Tibial artery (tissue), 4 donors: ENCODE measurements at regions not wholly inside any gene's neighbourhood (a gene's known extent, or its start where the extent isn't known, plus 50 kb on each side); places are given as distances from the start of the nearest gene placed in this dataset.

Experiments
- DNase-seq, 2 donors: peaks; one replicate each; pipeline ENCODE4 v3.0.0-alpha.2; 2019
- H3K27ac ChIP-seq, 2 donors: fragments of 200-600 bp; sonication (generic) in 1 of 2; 1 replicate in 1 of 2; 2 replicates in 1 of 2; pipeline ENCODE4 v1.5.1; 2018 to 2019; ENCODE audit warnings: mild to moderate bottlenecking in 1 of 2
- H3K27me3 ChIP-seq, 2 donors: fragments of 200-600 bp; sonication (generic) in 1 of 2; one replicate each; pipeline versions ENCODE4 v1.5.1 to v1.6.0; 2016 to 2019
- H3K36me3 ChIP-seq, 3 donors: fragments of 200-600 bp; sonication (generic) in 2 of 3; one replicate each; pipeline ENCODE4 v1.5.1; 2016 to 2019; ENCODE audit warnings: mild to moderate bottlenecking in 2 of 3
- H3K4me1 ChIP-seq, 4 donors: fragments of 200-600 bp; sonication (generic) in 2 of 4; 1 replicate in 3 of 4; 2 replicates in 1 of 4; pipeline ENCODE4 v1.5.1; 2016 to 2019
- H3K4me3 ChIP-seq, 2 donors: fragments of 200-600 bp; sonication (generic) in 1 of 2; 1 replicate in 1 of 2; 2 replicates in 1 of 2; pipeline ENCODE4 v1.5.1; 2018 to 2019; ENCODE audit warnings: mild to moderate bottlenecking in 2 of 2
- H3K9me3 ChIP-seq, 3 donors: fragments of 200-600 bp; sonication (generic) in 1 of 3; one replicate each; pipeline ENCODE4 v1.5.1; 2016 to 2019
- intact Hi-C: fragments of 100-400 bp; cut with DNase I; formaldehyde crosslinking; loops from one replicate; pipeline ENCODE4 v1.15.0; 2023; ENCODE audit warnings: low total_unique reads
- TF ChIP-seq, protein P1 (sequence below), 2 experiments: fragments of 200-600 bp in 1 of 2; fragments of 450-650 bp in 1 of 2; IDR thresholded peaks; one replicate each; pipeline ENCODE4 v1.5.1; 2017 to 2019; ENCODE audit warnings: antibody characterized with exemption in 2 of 2, mild to moderate bottlenecking in 1 of 2, moderate library complexity in 1 of 2

GRCh38 chr21:24014381-24014780, 1592.9 kb downstream of the MRPL39 start:
- Histone ChIP-seq H3K4me1 (no peaks in the 10 kb centered on the region), H3K4me3 (no peak overlapping the region), H3K27me3 (no peaks in the 10 kb centered on the region), H3K27ac (no peak overlapping the region), H3K36me3 (no peaks in the 10 kb centered on the region), H3K9me3 (no peaks in the 10 kb centered on the region)
- DNase-seq: no peak
- TF ChIP-seq, protein P1, sequence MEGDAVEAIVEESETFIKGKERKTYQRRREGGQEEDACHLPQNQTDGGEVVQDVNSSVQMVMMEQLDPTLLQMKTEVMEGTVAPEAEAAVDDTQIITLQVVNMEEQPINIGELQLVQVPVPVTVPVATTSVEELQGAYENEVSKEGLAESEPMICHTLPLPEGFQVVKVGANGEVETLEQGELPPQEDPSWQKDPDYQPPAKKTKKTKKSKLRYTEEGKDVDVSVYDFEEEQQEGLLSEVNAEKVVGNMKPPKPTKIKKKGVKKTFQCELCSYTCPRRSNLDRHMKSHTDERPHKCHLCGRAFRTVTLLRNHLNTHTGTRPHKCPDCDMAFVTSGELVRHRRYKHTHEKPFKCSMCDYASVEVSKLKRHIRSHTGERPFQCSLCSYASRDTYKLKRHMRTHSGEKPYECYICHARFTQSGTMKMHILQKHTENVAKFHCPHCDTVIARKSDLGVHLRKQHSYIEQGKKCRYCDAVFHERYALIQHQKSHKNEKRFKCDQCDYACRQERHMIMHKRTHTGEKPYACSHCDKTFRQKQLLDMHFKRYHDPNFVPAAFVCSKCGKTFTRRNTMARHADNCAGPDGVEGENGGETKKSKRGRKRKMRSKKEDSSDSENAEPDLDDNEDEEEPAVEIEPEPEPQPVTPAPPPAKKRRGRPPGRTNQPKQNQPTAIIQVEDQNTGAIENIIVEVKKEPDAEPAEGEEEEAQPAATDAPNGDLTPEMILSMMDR (IDR thresholded peaks at IDR 0.05): no peak
- intact Hi-C loops: no loop called here

DNA sequence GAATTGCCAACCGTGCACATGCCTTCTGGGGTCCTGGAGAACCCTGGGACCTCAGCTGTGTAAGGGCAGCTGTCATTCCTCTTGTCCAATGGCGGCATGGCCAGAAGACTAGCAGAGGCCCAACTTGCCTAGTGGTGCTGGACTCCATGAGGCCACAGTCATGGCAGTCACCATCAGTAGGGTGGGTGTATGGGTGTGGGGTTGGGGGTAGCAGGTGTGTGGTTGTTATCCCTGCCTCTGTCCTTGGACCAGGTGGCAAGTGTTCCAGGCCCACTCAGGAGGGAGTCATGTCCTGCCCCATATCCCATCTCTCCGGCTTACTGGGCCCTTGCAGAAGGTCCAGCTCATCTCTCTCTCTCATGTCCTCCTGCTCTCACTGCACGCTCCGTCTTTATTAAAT, 1596.2 kb downstream of the MRPL39 start:
- Histone ChIP-seq H3K4me3 (no peak overlapping the region), H3K27ac (no peak overlapping the region), H3K9me3 (no peaks in the 10 kb centered on the region), H3K36me3 (no peaks in the 10 kb centered on the region), H3K27me3 (no peaks in the 10 kb centered on the region), H3K4me1 (no peaks in the 10 kb centered on the region)
- TF ChIP-seq, protein P1 (IDR thresholded peaks at IDR 0.05): no peak
- intact Hi-C loops: no loop called here
- no peak for DNase-seq

- H3K27me3 ChIP-seq: no peaks in the 10 kb centered on the region
- no peak for DNase-seq
- no peak overlapping the region for H3K4me3 ChIP-seq
- H3K36me3 ChIP-seq: no peaks in the 10 kb centered on the region
- H3K9me3 ChIP-seq: no peaks in the 10 kb centered on the region
- TF ChIP-seq, protein P1 (IDR thresholded peaks at IDR 0.05): no peak
- no peaks in the 10 kb centered on the region for H3K4me1 ChIP-seq
- intact Hi-C loops: no loop called here
- no peak overlapping the region for H3K27ac ChIP-seq
Observed at GRCh38 chr21:24007592-24007991, 1599.7 kb downstream of the MRPL39 start.

GRCh38 chr21:23986987-23987386, 1620.3 kb downstream of the MRPL39 start:
- no peaks in the 10 kb centered on the region for H3K4me1 ChIP-seq
- H3K27ac ChIP-seq: no peak overlapping the region
- no peak for DNase-seq
- no peaks in the 10 kb centered on the region for H3K9me3 ChIP-seq
- H3K36me3 ChIP-seq: no peaks in the 10 kb centered on the region
- H3K4me3 ChIP-seq: no peak overlapping the region
- intact Hi-C loops: no loop called here
- TF ChIP-seq, protein P1 (IDR thresholded peaks at IDR 0.05): no peak
- H3K27me3 ChIP-seq: no peaks in the 10 kb centered on the region

GRCh38 chr21:23986214-23986613, 1621.1 kb downstream of the MRPL39 start:
- intact Hi-C loops: no loop called here
- Histone ChIP-seq H3K9me3 (no peaks in the 10 kb centered on the region), H3K27ac (no peak overlapping the region), H3K36me3 (no peaks in the 10 kb centered on the region), H3K27me3 (no peaks in the 10 kb centered on the region), H3K4me1 (no peaks in the 10 kb centered on the region), H3K4me3 (no peak overlapping the region)
- no peak for DNase-seq
- TF ChIP-seq, protein P1 (IDR thresholded peaks at IDR 0.05): no peak

DNA sequence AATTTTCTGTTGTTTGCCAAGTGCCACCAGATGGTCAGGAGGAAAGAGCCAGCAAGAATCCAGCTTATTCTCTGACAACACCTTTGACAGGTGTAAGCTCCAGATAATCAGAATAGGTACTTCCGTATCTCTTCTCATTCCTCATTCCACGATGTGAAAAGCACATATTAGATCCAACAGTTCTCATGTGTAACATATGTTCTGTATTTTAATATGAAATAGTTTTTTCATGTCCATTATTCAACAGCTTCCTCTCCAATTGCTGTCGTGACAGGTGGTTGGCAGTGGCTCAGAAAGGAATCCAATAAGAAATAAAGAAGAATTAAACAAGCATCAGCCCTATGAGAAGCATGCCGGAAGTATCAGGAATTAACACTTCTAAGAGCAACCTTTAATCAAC, 1624.7 kb downstream of the MRPL39 start:
- Histone ChIP-seq H3K4me1 (no peaks in the 10 kb centered on the region), H3K27ac (no peak overlapping the region), H3K36me3 (no peaks in the 10 kb centered on the region), H3K9me3 (no peaks in the 10 kb centered on the region), H3K4me3 (no peak overlapping the region), H3K27me3 (no peaks in the 10 kb centered on the region)
- intact Hi-C loops: no loop called here
- TF ChIP-seq, protein P1 (IDR thresholded peaks at IDR 0.05): no peak
- DNase-seq: no peak
